DOHH2 (cell line): ENCODE measurements at regions not wholly inside any gene's neighbourhood (a gene's known extent, or its start where the extent isn't known, plus 50 kb on each side); places are given as distances from the start of the nearest gene placed in this dataset.

Experiments
- EZH2phosphoT487 ChIP-seq: fragments of 200-600 bp; sonication (generic); IDR thresholded peaks from 2 replicates; pipeline ENCODE4 v1.6.1; 2017; ENCODE audit warnings: borderline replicate concordance, mild to moderate bottlenecking, antibody characterized with exemption, low read length, moderate library complexity, mixed read lengths
- TF ChIP-seq, protein P1 (sequence below): fragments of 200-600 bp; sonication (generic); IDR thresholded peaks from one replicate; pipeline ENCODE4 v1.5.1; 2014; ENCODE audit warnings: antibody characterized with exemption, mild to moderate bottlenecking, low read depth, low read length; ENCODE audit not compliant: poor library complexity, severe bottlenecking

DNA sequence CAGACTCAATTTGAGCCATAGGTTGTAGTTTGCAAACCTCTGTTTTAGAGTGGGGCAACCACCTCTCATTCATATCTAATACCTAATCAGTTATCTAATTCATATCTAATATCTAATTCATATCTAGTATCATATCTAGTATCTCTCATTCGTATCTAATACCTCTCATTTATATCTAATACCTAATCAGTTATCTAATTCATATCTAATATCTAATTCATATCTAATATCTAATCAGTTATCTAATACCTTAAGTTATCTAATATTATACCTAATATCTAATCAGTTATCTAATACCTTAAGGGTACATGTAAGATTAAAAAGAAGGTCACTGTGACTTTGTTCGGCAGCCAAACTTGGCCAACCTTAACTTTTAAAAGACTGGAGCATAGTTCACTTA, 403.4 kb upstream of the MMADHC start:
- no peak for TF ChIP-seq EZH2phosphoT487
- TF ChIP-seq, protein P1, sequence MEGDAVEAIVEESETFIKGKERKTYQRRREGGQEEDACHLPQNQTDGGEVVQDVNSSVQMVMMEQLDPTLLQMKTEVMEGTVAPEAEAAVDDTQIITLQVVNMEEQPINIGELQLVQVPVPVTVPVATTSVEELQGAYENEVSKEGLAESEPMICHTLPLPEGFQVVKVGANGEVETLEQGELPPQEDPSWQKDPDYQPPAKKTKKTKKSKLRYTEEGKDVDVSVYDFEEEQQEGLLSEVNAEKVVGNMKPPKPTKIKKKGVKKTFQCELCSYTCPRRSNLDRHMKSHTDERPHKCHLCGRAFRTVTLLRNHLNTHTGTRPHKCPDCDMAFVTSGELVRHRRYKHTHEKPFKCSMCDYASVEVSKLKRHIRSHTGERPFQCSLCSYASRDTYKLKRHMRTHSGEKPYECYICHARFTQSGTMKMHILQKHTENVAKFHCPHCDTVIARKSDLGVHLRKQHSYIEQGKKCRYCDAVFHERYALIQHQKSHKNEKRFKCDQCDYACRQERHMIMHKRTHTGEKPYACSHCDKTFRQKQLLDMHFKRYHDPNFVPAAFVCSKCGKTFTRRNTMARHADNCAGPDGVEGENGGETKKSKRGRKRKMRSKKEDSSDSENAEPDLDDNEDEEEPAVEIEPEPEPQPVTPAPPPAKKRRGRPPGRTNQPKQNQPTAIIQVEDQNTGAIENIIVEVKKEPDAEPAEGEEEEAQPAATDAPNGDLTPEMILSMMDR: no peak
